GM19238 (cell line): ENCODE measurements at regions not wholly inside any gene's neighbourhood (a gene's known extent, or its start where the extent isn't known, plus 50 kb on each side); places are given as distances from the start of the nearest gene placed in this dataset.
A peak's percentile ranks its signal among the peaks of the same experiment; 100 is the strongest.

Experiments used
- DNase-seq: peaks from one replicate; pipeline ENCODE4 v3.0.0; 2011; ENCODE audit warnings: low spot score; ENCODE audit not compliant: insufficient read length

- DNase-seq = no peak
Measured at GRCh38 chr1:22264464-22265341, 121.8 kb upstream of the WNT4 start.

- DNase-seq = no peak
Measured at GRCh38 chr1:22266141-22266540, 123.2 kb upstream of the WNT4 start.

GRCh38 chr1:22267413-22268175, 124.7 kb upstream of the WNT4 start:
- DNase-seq = no peak

- no peak for DNase-seq
Measured at GRCh38 chr1:22268327-22268726, 125.4 kb upstream of the WNT4 start.

GRCh38 chr1:22271847-22272801, 129.2 kb upstream of the WNT4 start:
- no peak for DNase-seq

- DNase-seq = no peak
Measured at GRCh38 chr1:22273686-22274681, 131.1 kb upstream of the WNT4 start.

- no peak for DNase-seq
Measured at GRCh38 chr1:22275167-22275566, 132.3 kb upstream of the WNT4 start.

- DNase-seq = peak; percentile 62
Measured at GRCh38 chr1:22275626-22276395, 132.9 kb upstream of the WNT4 start.

- DNase-seq = no peak
Measured at GRCh38 chr1:22276396-22276748, 133.5 kb upstream of the WNT4 start.

GRCh38 chr1:22277662-22278061, 134.8 kb upstream of the WNT4 start:
- no peak for DNase-seq

GRCh38 chr1:22279735-22280134, 136.8 kb upstream of the WNT4 start:
- DNase-seq = no peak

GRCh38 chr1:22280526-22280925, 137.6 kb upstream of the WNT4 start:
- DNase-seq = no peak

GRCh38 chr1:22281521-22282363, 138.8 kb upstream of the WNT4 start:
- no peak for DNase-seq

GRCh38 chr1:22282364-22282995, 139.6 kb upstream of the WNT4 start:
- no peak for DNase-seq

- DNase-seq = no peak
Measured at GRCh38 chr1:22283596-22283995, 140.7 kb upstream of the WNT4 start.

GRCh38 chr1:22284236-22284635, 141.3 kb upstream of the WNT4 start:
- DNase-seq = no peak

- no peak for DNase-seq
Measured at GRCh38 chr1:22284906-22285548, 142.1 kb upstream of the WNT4 start.
